Renal pelvis (tissue), 1 donor: ENCODE measurements at regions not wholly inside any gene's neighbourhood (a gene's known extent, or its start where the extent isn't known, plus 50 kb on each side); places are given as distances from the start of the nearest gene placed in this dataset.

Experiments used
- DNase-seq: peaks from one replicate; pipeline ENCODE4 v3.0.0-alpha.2; 2013

GRCh38 chr12:60042835-60043234, 447.0 kb downstream of the SLC16A7 start:
- DNase-seq: no peak

GRCh38 chr12:60043236-60043635, 447.4 kb downstream of the SLC16A7 start:
- no peak for DNase-seq

- no peak for DNase-seq
These were observed 456.7 kb downstream of the SLC16A7 start for GRCh38 chr12:60052483-60052882.

- no peak for DNase-seq
These were observed 463.4 kb downstream of the SLC16A7 start for GRCh38 chr12:60059180-60059579.

GRCh38 chr12:60066655-60067054, 470.8 kb downstream of the SLC16A7 start:
- DNase-seq: no peak

GRCh38 chr12:60070552-60070951, 474.7 kb downstream of the SLC16A7 start:
- DNase-seq: no peak

GRCh38 chr12:60071759-60072191, 475.9 kb downstream of the SLC16A7 start:
- no peak for DNase-seq

GRCh38 chr12:60072911-60073310, 477.1 kb downstream of the SLC16A7 start:
- no peak for DNase-seq

GRCh38 chr12:60075091-60075490, 479.3 kb downstream of the SLC16A7 start:
- DNase-seq: no peak

GRCh38 chr12:60078026-60078425, 482.2 kb downstream of the SLC16A7 start:
- no peak for DNase-seq

- DNase-seq: no peak
These were observed 497.6 kb downstream of the SLC16A7 start for GRCh38 chr12:60093428-60093827.

- no peak for DNase-seq
These were observed 498.6 kb downstream of the SLC16A7 start for GRCh38 chr12:60094436-60094835.

- DNase-seq: no peak
These were observed 500.9 kb downstream of the SLC16A7 start for GRCh38 chr12:60096727-60097126.

GRCh38 chr12:60100160-60100559, 504.3 kb downstream of the SLC16A7 start:
- no peak for DNase-seq

- no peak for DNase-seq
These were observed 505.0 kb downstream of the SLC16A7 start for GRCh38 chr12:60100852-60101251.

GRCh38 chr12:60101715-60102114, 505.9 kb downstream of the SLC16A7 start:
- no peak for DNase-seq

- DNase-seq: no peak
These were observed 510.4 kb downstream of the SLC16A7 start for GRCh38 chr12:60106214-60106613.

- no peak for DNase-seq
These were observed 512.2 kb downstream of the SLC16A7 start for GRCh38 chr12:60107992-60108391.

- no peak for DNase-seq
These were observed 516.2 kb downstream of the SLC16A7 start for GRCh38 chr12:60112063-60112462.

- no peak for DNase-seq
These were observed 516.9 kb downstream of the SLC16A7 start for GRCh38 chr12:60112763-60113162.

GRCh38 chr12:60114169-60114568, 518.3 kb downstream of the SLC16A7 start:
- DNase-seq: no peak

- DNase-seq: no peak
These were observed 523.5 kb downstream of the SLC16A7 start for GRCh38 chr12:60119327-60119726.

GRCh38 chr12:60120199-60120598, 524.4 kb downstream of the SLC16A7 start:
- no peak for DNase-seq

GRCh38 chr12:60123557-60123956, 527.7 kb downstream of the SLC16A7 start:
- no peak for DNase-seq

GRCh38 chr12:60137513-60137912, 541.7 kb downstream of the SLC16A7 start:
- DNase-seq: no peak
